Stimulated activated naive CD8-positive, alpha-beta T cell treated with anti-CD3 and anti-CD28 coated beads, Interleukin-15, amount 100 ng/mL, for 72 hours (primary cell): ENCODE measurements at regions not wholly inside any gene's neighbourhood (a gene's known extent, or its start where the extent isn't known, plus 50 kb on each side); places are given as distances from the start of the nearest gene placed in this dataset.

Source experiments
- ATAC-seq: fragments of 150-1000 bp; cut with Tn5 transposase; 2 replicates; pipeline ENCODE4 v1.10.0; 2021; ENCODE audit warnings: mild to moderate bottlenecking, moderate library complexity
- DNase-seq, 2 donors: peaks; one replicate each; pipeline ENCODE4 v3.0.0; 2021 to 2022
- H3K27ac Mint-ChIP-seq, 2 donors: one replicate each; pipeline ENCODE4 v1.8.0; 2022; ENCODE audit warnings: mild to moderate bottlenecking in 2 of 2, mixed read lengths in 2 of 2, moderate library complexity in 2 of 2
- H3K27me3 Mint-ChIP-seq: one replicate; pipeline ENCODE4 v1.8.0; 2022; ENCODE audit warnings: mixed read lengths
- H3K4me1 Mint-ChIP-seq: one replicate; pipeline ENCODE4 v1.8.0; 2022; ENCODE audit warnings: mild to moderate bottlenecking, mixed read lengths
- H3K4me3 Mint-ChIP-seq, 2 donors: one replicate each; pipeline ENCODE4 v1.8.0; 2022; ENCODE audit warnings: mild to moderate bottlenecking in 2 of 2, mixed read lengths in 2 of 2, moderate library complexity in 1 of 2
- H3K9me3 Mint-ChIP-seq, 2 donors: one replicate each; pipeline ENCODE4 v1.8.0; 2022; ENCODE audit warnings: mixed read lengths in 2 of 2

DNA sequence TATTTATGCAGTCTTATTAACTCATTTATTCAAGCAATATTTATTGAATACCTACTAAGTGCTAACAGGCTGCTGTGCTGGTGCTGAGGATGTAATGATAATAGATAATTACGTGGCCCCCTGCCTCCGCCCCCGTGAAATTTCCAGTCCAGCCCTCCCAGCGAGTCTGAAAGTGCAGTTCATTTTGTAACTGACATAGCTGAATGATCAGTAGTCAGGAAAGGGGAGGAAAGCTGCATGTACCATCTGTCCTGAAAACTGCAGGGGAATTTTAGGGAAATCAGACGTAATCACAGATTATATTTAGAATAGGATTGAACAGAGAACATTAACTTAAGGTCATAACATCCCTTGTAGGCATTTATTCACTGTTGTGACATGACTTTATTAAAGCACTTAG lies 736.8 kb downstream of the MCTP2 start:
- H3K27ac Mint-ChIP-seq: no peak overlapping the region
- H3K4me1 Mint-ChIP-seq: no peaks in the 10 kb centered on the region
- ATAC-seq: no peak
- H3K4me3 Mint-ChIP-seq: no peak overlapping the region
- H3K9me3 Mint-ChIP-seq: peaks cover 4 to 8% of the 10 kb centered on the region in 2 donors
- H3K27me3 Mint-ChIP-seq: no peaks in the 10 kb centered on the region
- no peak for DNase-seq

- ATAC-seq (no peak), DNase-seq (no peak)
- Mint-ChIP-seq H3K27me3 (no peaks in the 10 kb centered on the region), H3K9me3 (peaks cover 0 to 4% of the 10 kb centered on the region in 2 donors), H3K4me3 (no peak overlapping the region), H3K4me1 (no peaks in the 10 kb centered on the region), H3K27ac (no peak overlapping the region)
Observed at GRCh38 chr15:94970096-94970495, 738.7 kb downstream of the MCTP2 start.

DNA sequence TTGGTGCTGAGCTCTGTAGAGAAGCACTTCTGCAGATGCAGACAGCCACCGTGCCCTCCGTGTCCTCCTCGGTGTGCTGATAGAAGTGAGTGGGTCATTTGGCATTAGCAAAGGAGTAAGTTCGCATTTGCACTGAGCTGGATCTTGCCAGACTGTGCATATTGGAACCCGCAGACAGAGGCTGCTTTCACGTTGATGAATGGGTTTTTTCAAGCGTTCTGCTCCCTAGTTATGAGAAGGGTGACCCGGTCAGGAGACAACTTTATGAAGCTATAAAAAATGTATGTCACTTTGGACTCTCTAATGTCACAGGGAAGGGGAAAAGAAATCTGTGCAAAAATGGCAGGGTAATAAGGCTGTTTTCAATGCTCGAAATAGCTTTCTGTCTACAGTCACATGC lies 739.4 kb downstream of the MCTP2 start:
- Mint-ChIP-seq H3K4me1 (no peaks in the 10 kb centered on the region), H3K4me3 (no peak overlapping the region), H3K27ac (no peak overlapping the region), H3K9me3 (peaks cover 0 to 4% of the 10 kb centered on the region in 2 donors), H3K27me3 (no peaks in the 10 kb centered on the region)
- no peak for ATAC-seq
- DNase-seq: no peak

GRCh38 chr15:94972314-94972713 lies 741.0 kb downstream of the MCTP2 start:
- DNase-seq: no peak
- no peak overlapping the region for H3K27ac Mint-ChIP-seq

GRCh38 chr15:94987085-94987484 lies 755.7 kb downstream of the MCTP2 start:
- ATAC-seq: no peak
- H3K4me3 Mint-ChIP-seq: no peak overlapping the region

More at GRCh38 chr15:94972314-94972713, 741.0 kb downstream of the MCTP2 start:
- Mint-ChIP-seq H3K9me3 (no peaks in the 10 kb centered on the region), H3K4me1 (no peaks in the 10 kb centered on the region), H3K4me3 (no peak overlapping the region), H3K27me3 (no peaks in the 10 kb centered on the region)
- ATAC-seq: no peak

DNA sequence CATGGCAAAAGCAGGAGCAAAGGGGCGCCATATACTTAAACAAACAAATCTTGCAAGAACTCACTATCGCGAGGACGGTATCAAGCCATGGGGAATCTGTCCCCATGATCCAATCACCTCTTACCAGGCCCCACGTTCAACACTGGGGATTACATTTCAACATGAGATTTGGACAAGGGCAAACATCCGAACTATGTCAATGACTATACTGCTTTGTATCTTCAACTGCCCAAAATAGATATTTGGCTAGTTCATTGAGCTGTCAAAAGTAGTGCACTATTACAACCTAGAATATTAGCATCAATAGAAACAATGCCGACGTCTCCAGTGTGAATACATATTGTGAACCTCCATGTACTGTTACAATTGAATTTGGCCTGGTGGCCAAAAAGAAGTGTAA lies 760.4 kb downstream of the MCTP2 start:
- ATAC-seq (no peak), DNase-seq (no peak)
- no peak overlapping the region for H3K27ac Mint-ChIP-seq
- no peaks in the 10 kb centered on the region for H3K27me3 Mint-ChIP-seq
- H3K9me3 Mint-ChIP-seq: peaks cover 5 to 13% of the 10 kb centered on the region in 2 donors
- H3K4me1 Mint-ChIP-seq: no peaks in the 10 kb centered on the region
- no peak overlapping the region for H3K4me3 Mint-ChIP-seq

More at GRCh38 chr15:94987085-94987484, 755.7 kb downstream of the MCTP2 start:
- DNase-seq: no peak
- Mint-ChIP-seq H3K27ac (no peak overlapping the region), H3K9me3 (peaks cover 9 to 20% of the 10 kb centered on the region in 2 donors), H3K27me3 (no peaks in the 10 kb centered on the region), H3K4me1 (no peaks in the 10 kb centered on the region)

- no peaks in the 10 kb centered on the region for H3K9me3 Mint-ChIP-seq
- no peak overlapping the region for H3K4me3 Mint-ChIP-seq
- H3K27me3 Mint-ChIP-seq: no peaks in the 10 kb centered on the region
- DNase-seq: no peak
- no peaks in the 10 kb centered on the region for H3K4me1 Mint-ChIP-seq
- H3K27ac Mint-ChIP-seq: peak overlapping the region in 1 of 2 donors; percentile 53
- no peak for ATAC-seq
Observed at GRCh38 chr15:95009635-95010034, 778.3 kb downstream of the MCTP2 start.

GRCh38 chr15:95013381-95013780 lies 782.0 kb downstream of the MCTP2 start:
- Mint-ChIP-seq H3K27me3 (no peaks in the 10 kb centered on the region), H3K4me3 (no peak overlapping the region), H3K4me1 (no peaks in the 10 kb centered on the region), H3K27ac (no peak overlapping the region), H3K9me3 (no peaks in the 10 kb centered on the region)
- no peak for DNase-seq
- no peak for ATAC-seq

GRCh38 chr15:95016511-95017229 lies 785.3 kb downstream of the MCTP2 start:
- Mint-ChIP-seq H3K27ac (no peak overlapping the region), H3K4me3 (no peak overlapping the region), H3K4me1 (peaks cover 7% of the 10 kb centered on the region), H3K9me3 (no peaks in the 10 kb centered on the region), H3K27me3 (no peaks in the 10 kb centered on the region)
- DNase-seq (no peak), ATAC-seq (no peak)

- DNase-seq (no peak), ATAC-seq (no peak)
- H3K4me3 Mint-ChIP-seq: no peak overlapping the region
- peaks cover 0 to 5% of the 10 kb centered on the region in 2 donors for H3K9me3 Mint-ChIP-seq
- peaks cover 7% of the 10 kb centered on the region for H3K4me1 Mint-ChIP-seq
- no peaks in the 10 kb centered on the region for H3K27me3 Mint-ChIP-seq
- no peak overlapping the region for H3K27ac Mint-ChIP-seq
Observed at GRCh38 chr15:95017666-95018328, 786.4 kb downstream of the MCTP2 start.

GRCh38 chr15:95018888-95019545 lies 787.7 kb downstream of the MCTP2 start:
- Mint-ChIP-seq H3K4me3 (no peak overlapping the region), H3K4me1 (peaks cover 7% of the 10 kb centered on the region), H3K9me3 (peaks cover 0 to 5% of the 10 kb centered on the region in 2 donors), H3K27ac (no peak overlapping the region), H3K27me3 (no peaks in the 10 kb centered on the region)
- DNase-seq: no peak
- peak; percentile 67 for ATAC-seq

- Mint-ChIP-seq H3K27ac (no peak overlapping the region), H3K4me1 (peaks cover 7% of the 10 kb centered on the region), H3K27me3 (no peaks in the 10 kb centered on the region), H3K9me3 (peaks cover 0 to 5% of the 10 kb centered on the region in 2 donors), H3K4me3 (no peak overlapping the region)
- no peak for DNase-seq
- ATAC-seq: no peak
Observed at GRCh38 chr15:95019907-95020306, 788.5 kb downstream of the MCTP2 start.

GRCh38 chr15:95021816-95022215 lies 790.5 kb downstream of the MCTP2 start:
- ATAC-seq (no peak), DNase-seq (no peak)
- peaks cover 7% of the 10 kb centered on the region for H3K4me1 Mint-ChIP-seq
- no peak overlapping the region for H3K4me3 Mint-ChIP-seq
- no peak overlapping the region for H3K27ac Mint-ChIP-seq
- no peaks in the 10 kb centered on the region for H3K27me3 Mint-ChIP-seq
- peaks cover 0 to 5% of the 10 kb centered on the region in 2 donors for H3K9me3 Mint-ChIP-seq

- ATAC-seq (no peak), DNase-seq (no peak)
- Mint-ChIP-seq H3K9me3 (peaks cover 0 to 5% of the 10 kb centered on the region in 2 donors), H3K27me3 (no peaks in the 10 kb centered on the region), H3K27ac (no peak overlapping the region), H3K4me1 (no peaks in the 10 kb centered on the region), H3K4me3 (no peak overlapping the region)
Observed at GRCh38 chr15:95024351-95024750, 793.0 kb downstream of the MCTP2 start.

GRCh38 chr15:95025924-95026728 lies 794.8 kb downstream of the MCTP2 start:
- H3K9me3 Mint-ChIP-seq: peaks cover 0 to 5% of the 10 kb centered on the region in 2 donors
- ATAC-seq (peak; percentile 60), DNase-seq (peak; percentile 18 to 23)
- no peaks in the 10 kb centered on the region for H3K4me1 Mint-ChIP-seq
- H3K27me3 Mint-ChIP-seq: no peaks in the 10 kb centered on the region
- no peak overlapping the region for H3K27ac Mint-ChIP-seq
- H3K4me3 Mint-ChIP-seq: no peak overlapping the region
